ENCODE measurements at regions not wholly inside any gene's neighbourhood (a gene's known extent, or its start where the extent isn't known, plus 50 kb on each side); places are given as distances from the start of the nearest gene placed in this dataset.

- ChIA-PET CTCF (ENCODE audit: low intra/inter-chr PET ratio, low total read pairs) (no interaction called here), POLR2A (no interaction called here)
- FAIRE-seq (no peak), ATAC-seq (no peak), DNase-seq (ENCODE audit: low spot score) (no peak)
- no peak overlapping the region for H2AFZ ChIP-seq (ENCODE audit: low read length)
- no TSS peak for BruUV-seq (replicated peaks)
- H3K9ac ChIP-seq (ENCODE audit: insufficient read depth, low read depth, low read length) = no peak overlapping the region
- intact Hi-C loops (cut with micrococcal nuclease; ENCODE audit: unreplicated experiment) (no loop called here), in situ Hi-C loops (cut with HindIII; ENCODE audit: extremely low pct_ligation_motif_present, low pct_unique_long_range_greater_than_20kb) (no loop called here)
- no peaks in the 10 kb centered on the region for H4K20me1 ChIP-seq (ENCODE audit: insufficient read depth, low read length)
- peaks cover 12% of the 10 kb centered on the region; the same call in 1 of the 2 replicates for H3K9me3 ChIP-seq (ENCODE audit: low read length)
- no peak overlapping the region for H3K27ac ChIP-seq (ENCODE audit: extremely low read length, insufficient read depth, low read length)
- 67% methylated on average over 4 of the region's 4 CpGs for WGBS (ENCODE audit: low lambda C conversion rate)
- H3K4me3 ChIP-seq (replicated peaks in 1 of 3; ENCODE audit: insufficient read depth in 1 of 3, low read depth in 2 of 3, low read length in 3 of 3) = no peak overlapping the region
- H3K4me1 ChIP-seq (ENCODE audit: insufficient read depth, low read length) = no peaks in the 10 kb centered on the region
- no peaks in the 10 kb centered on the region for H3K27me3 ChIP-seq (ENCODE audit: control insufficient read depth in 1 of 2, insufficient read depth in 2 of 2, low read length in 2 of 2)
- H3K36me3 ChIP-seq (replicated peaks in 1 of 2; ENCODE audit: control insufficient read depth in 1 of 2, insufficient read depth in 2 of 2, low read length in 2 of 2) = no peaks in the 10 kb centered on the region
- no peak overlapping the region for H3K4me2 ChIP-seq (ENCODE audit: low read depth, low read length)
- H3K79me2 ChIP-seq (ENCODE audit: insufficient read depth, low read length) = no peaks in the 10 kb centered on the region
- TF ChIP-seq SNAPC2 (CRISPR knock-in tag; IDR thresholded peaks at IDR 0.05) = no peak
- TF ChIP-seq ZBTB49 (CRISPR knock-in tag; IDR thresholded peaks at IDR 0.05; ENCODE audit: borderline replicate concordance) = no peak
- TF ChIP-seq, protein P1, sequence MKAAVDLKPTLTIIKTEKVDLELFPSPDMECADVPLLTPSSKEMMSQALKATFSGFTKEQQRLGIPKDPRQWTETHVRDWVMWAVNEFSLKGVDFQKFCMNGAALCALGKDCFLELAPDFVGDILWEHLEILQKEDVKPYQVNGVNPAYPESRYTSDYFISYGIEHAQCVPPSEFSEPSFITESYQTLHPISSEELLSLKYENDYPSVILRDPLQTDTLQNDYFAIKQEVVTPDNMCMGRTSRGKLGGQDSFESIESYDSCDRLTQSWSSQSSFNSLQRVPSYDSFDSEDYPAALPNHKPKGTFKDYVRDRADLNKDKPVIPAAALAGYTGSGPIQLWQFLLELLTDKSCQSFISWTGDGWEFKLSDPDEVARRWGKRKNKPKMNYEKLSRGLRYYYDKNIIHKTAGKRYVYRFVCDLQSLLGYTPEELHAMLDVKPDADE (CRISPR knock-in tag; IDR thresholded peaks at IDR 0.05) = no peak
- TF ChIP-seq, protein P2, sequence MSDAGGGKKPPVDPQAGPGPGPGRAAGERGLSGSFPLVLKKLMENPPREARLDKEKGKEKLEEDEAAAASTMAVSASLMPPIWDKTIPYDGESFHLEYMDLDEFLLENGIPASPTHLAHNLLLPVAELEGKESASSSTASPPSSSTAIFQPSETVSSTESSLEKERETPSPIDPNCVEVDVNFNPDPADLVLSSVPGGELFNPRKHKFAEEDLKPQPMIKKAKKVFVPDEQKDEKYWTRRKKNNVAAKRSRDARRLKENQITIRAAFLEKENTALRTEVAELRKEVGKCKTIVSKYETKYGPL (CRISPR knock-in tag; IDR thresholded peaks at IDR 0.05) = no peak
- TF ChIP-seq ZNF687 (CRISPR knock-in tag; IDR thresholded peaks at IDR 0.05) = no peak
- TF ChIP-seq, protein P3, sequence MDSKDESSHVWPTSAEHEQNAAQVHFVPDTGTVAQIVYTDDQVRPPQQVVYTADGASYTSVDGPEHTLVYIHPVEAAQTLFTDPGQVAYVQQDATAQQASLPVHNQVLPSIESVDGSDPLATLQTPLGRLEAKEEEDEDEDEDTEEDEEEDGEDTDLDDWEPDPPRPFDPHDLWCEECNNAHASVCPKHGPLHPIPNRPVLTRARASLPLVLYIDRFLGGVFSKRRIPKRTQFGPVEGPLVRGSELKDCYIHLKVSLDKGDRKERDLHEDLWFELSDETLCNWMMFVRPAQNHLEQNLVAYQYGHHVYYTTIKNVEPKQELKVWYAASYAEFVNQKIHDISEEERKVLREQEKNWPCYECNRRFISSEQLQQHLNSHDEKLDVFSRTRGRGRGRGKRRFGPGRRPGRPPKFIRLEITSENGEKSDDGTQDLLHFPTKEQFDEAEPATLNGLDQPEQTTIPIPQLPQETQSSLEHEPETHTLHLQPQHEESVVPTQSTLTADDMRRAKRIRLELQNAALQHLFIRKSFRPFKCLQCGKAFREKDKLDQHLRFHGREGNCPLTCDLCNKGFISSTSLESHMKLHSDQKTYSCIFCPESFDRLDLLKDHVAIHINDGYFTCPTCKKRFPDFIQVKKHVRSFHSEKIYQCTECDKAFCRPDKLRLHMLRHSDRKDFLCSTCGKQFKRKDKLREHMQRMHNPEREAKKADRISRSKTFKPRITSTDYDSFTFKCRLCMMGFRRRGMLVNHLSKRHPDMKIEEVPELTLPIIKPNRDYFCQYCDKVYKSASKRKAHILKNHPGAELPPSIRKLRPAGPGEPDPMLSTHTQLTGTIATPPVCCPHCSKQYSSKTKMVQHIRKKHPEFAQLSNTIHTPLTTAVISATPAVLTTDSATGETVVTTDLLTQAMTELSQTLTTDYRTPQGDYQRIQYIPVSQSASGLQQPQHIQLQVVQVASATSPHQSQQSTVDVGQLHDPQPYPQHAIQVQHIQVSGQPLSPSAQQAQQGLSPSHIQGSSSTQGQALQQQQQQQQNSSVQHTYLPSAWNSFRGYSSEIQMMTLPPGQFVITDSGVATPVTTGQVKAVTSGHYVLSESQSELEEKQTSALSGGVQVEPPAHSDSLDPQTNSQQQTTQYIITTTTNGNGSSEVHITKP (CRISPR knock-in tag; IDR thresholded peaks at IDR 0.05; ENCODE audit: low read depth) = no peak
- no peak for TF ChIP-seq ZKSCAN8 (CRISPR knock-in tag; IDR thresholded peaks at IDR 0.05; ENCODE audit: borderline replicate concordance)
- TF ChIP-seq ARID2 (CRISPR knock-in tag; IDR thresholded peaks at IDR 0.05; ENCODE audit: borderline replicate concordance) = no peak
- no peak for TF ChIP-seq XRCC5 (optimal IDR thresholded peaks at IDR 0.05; ENCODE audit: low read length)
- TF ChIP-seq GMEB2 (CRISPR knock-in tag; IDR thresholded peaks at IDR 0.05; ENCODE audit: low read depth) = no peak
Measured at GRCh38 chrX:40184968-40185367, 87.2 kb upstream of the BCOR start.

Data from HepG2 (cell line).